Progenitor cell of endocrine pancreas (in vitro differentiated cells): ENCODE measurements at regions not wholly inside any gene's neighbourhood (a gene's known extent, or its start where the extent isn't known, plus 50 kb on each side); places are given as distances from the start of the nearest gene placed in this dataset.

Experiments
- DNase-seq: peaks from one replicate; pipeline ENCODE4 v3.0.0; 2021; ENCODE audit warnings: low spot score; ENCODE audit not compliant: unreplicated experiment
- H3K27ac Mint-ChIP-seq: 2 replicates; pipeline ENCODE4 v1.8.0; 2021; ENCODE audit warnings: mild to moderate bottlenecking, moderate library complexity, mixed read lengths
- H3K27me3 Mint-ChIP-seq: 2 replicates; pipeline ENCODE4 v1.8.0; 2021; ENCODE audit warnings: mixed read lengths
- H3K36me3 Mint-ChIP-seq: 2 replicates; pipeline ENCODE4 v1.8.0; 2022; ENCODE audit warnings: mixed read lengths; ENCODE audit not compliant: insufficient read depth
- H3K4me1 Mint-ChIP-seq: 2 replicates; pipeline ENCODE4 v1.8.0; 2021; ENCODE audit warnings: low read depth, mixed read lengths
- H3K4me3 Mint-ChIP-seq: 2 replicates; pipeline ENCODE4 v1.8.0; 2021; ENCODE audit warnings: low read depth, mild to moderate bottlenecking, moderate library complexity, mixed read lengths
- H3K9me3 Mint-ChIP-seq: 2 replicates; pipeline ENCODE4 v1.8.0; 2021; ENCODE audit warnings: low read depth, mixed read lengths
- TF ChIP-seq, protein P1 (sequence below): fragments of 200-600 bp; sonication (generic); IDR thresholded peaks from one replicate; pipeline ENCODE4 v1.5.0; 2021; ENCODE audit warnings: antibody characterized with exemption, mild to moderate bottlenecking; ENCODE audit not compliant: unreplicated experiment

- Mint-ChIP-seq H3K27me3 (peaks cover 2% of the 10 kb centered on the region), H3K4me3 (no peak overlapping the region), H3K4me1 (no peaks in the 10 kb centered on the region), H3K9me3 (no peaks in the 10 kb centered on the region), H3K36me3 (no peaks in the 10 kb centered on the region), H3K27ac (no peak overlapping the region)
- TF ChIP-seq, protein P1, sequence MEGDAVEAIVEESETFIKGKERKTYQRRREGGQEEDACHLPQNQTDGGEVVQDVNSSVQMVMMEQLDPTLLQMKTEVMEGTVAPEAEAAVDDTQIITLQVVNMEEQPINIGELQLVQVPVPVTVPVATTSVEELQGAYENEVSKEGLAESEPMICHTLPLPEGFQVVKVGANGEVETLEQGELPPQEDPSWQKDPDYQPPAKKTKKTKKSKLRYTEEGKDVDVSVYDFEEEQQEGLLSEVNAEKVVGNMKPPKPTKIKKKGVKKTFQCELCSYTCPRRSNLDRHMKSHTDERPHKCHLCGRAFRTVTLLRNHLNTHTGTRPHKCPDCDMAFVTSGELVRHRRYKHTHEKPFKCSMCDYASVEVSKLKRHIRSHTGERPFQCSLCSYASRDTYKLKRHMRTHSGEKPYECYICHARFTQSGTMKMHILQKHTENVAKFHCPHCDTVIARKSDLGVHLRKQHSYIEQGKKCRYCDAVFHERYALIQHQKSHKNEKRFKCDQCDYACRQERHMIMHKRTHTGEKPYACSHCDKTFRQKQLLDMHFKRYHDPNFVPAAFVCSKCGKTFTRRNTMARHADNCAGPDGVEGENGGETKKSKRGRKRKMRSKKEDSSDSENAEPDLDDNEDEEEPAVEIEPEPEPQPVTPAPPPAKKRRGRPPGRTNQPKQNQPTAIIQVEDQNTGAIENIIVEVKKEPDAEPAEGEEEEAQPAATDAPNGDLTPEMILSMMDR = no peak
- no peak for DNase-seq
These were observed 250.0 kb upstream of the DCC start for GRCh38 chr18:52090005-52090404.

GRCh38 chr18:52093171-52093570 is 246.8 kb upstream of the DCC start:
- TF ChIP-seq, protein P1 = no peak
- H3K27me3 Mint-ChIP-seq = peaks cover 5% of the 10 kb centered on the region
- no peak overlapping the region for H3K27ac Mint-ChIP-seq
- H3K4me1 Mint-ChIP-seq = no peaks in the 10 kb centered on the region
- peaks cover 2% of the 10 kb centered on the region for H3K9me3 Mint-ChIP-seq
- H3K4me3 Mint-ChIP-seq = no peak overlapping the region
- no peak for DNase-seq
- H3K36me3 Mint-ChIP-seq = no peaks in the 10 kb centered on the region

DNA sequence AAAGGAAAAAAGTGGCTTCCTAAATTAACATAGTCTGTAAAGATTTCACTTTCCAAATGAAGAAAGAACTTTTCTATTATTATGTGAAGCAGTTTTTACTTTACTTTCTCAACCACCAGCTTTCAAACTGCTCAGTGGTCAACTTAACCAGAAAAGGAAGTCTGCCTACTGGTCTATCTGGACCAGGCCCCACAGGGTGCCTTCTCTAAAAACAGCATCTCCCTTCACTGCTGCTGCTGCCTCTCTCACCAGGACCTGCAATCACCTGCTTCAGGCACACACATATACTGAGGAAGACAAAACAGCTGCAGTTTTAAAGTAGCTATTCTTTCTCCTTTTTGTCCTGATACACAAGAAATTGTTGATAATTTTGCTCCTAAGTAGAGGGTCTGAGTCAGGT is 221.3 kb upstream of the DCC start:
- H3K9me3 Mint-ChIP-seq = no peaks in the 10 kb centered on the region
- no peak overlapping the region for H3K4me3 Mint-ChIP-seq
- TF ChIP-seq, protein P1 = no peak
- no peaks in the 10 kb centered on the region for H3K4me1 Mint-ChIP-seq
- no peak overlapping the region for H3K27ac Mint-ChIP-seq
- no peaks in the 10 kb centered on the region for H3K36me3 Mint-ChIP-seq
- DNase-seq = no peak
- H3K27me3 Mint-ChIP-seq = no peaks in the 10 kb centered on the region

GRCh38 chr18:52130624-52131301 is 209.2 kb upstream of the DCC start:
- TF ChIP-seq, protein P1 = no peak
- H3K27ac Mint-ChIP-seq = no peak overlapping the region
- peaks cover 1% of the 10 kb centered on the region for H3K36me3 Mint-ChIP-seq
- DNase-seq = no peak
- no peak overlapping the region for H3K4me3 Mint-ChIP-seq
- no peaks in the 10 kb centered on the region for H3K4me1 Mint-ChIP-seq
- H3K27me3 Mint-ChIP-seq = no peaks in the 10 kb centered on the region
- peaks cover 6% of the 10 kb centered on the region for H3K9me3 Mint-ChIP-seq

- Mint-ChIP-seq H3K27ac (no peak overlapping the region), H3K27me3 (no peaks in the 10 kb centered on the region)
- TF ChIP-seq, protein P1 = no peak
These were observed 208.2 kb upstream of the DCC start for GRCh38 chr18:52131845-52132244.

More at GRCh38 chr18:52131845-52132244, 208.2 kb upstream of the DCC start:
- peaks cover 11% of the 10 kb centered on the region for H3K9me3 Mint-ChIP-seq
- H3K4me3 Mint-ChIP-seq = no peak overlapping the region
- H3K36me3 Mint-ChIP-seq = peaks cover 5% of the 10 kb centered on the region
- no peak for DNase-seq
- no peaks in the 10 kb centered on the region for H3K4me1 Mint-ChIP-seq
